Lung (tissue), 11 donors: ENCODE measurements at regions not wholly inside any gene's neighbourhood (a gene's known extent, or its start where the extent isn't known, plus 50 kb on each side); places are given as distances from the start of the nearest gene placed in this dataset.

Experiments used
- ATAC-seq: fragments of 200-7000 bp; cut with Tn5 transposase; one replicate; pipeline ENCODE4 v1.9.1; 2020; ENCODE audit warnings: moderate number of reproducible peaks; ENCODE audit not compliant: insufficient read depth, low FRiP score
- DNase-seq, 3 donors: peaks; one replicate each; pipeline ENCODE4 v3.0.0-alpha.2; 2013 to 2017
- H3K27ac ChIP-seq, 2 donors: one replicate each; pipeline ENCODE4 v1.5.1; 2013; ENCODE audit warnings: mild to moderate bottlenecking in 2 of 2, moderate library complexity in 2 of 2, control low read depth in 1 of 2, inconsistent platforms in 1 of 2, low read depth in 1 of 2, low read length in 1 of 2
- H3K27me3 ChIP-seq, 3 donors: one replicate each; pipeline ENCODE4 v1.5.1; 2013; ENCODE audit warnings: low read length in 2 of 3; ENCODE audit not compliant: control insufficient read depth in 3 of 3, insufficient read depth in 3 of 3
- H3K36me3 ChIP-seq, 4 donors: one replicate each; pipeline ENCODE4 v1.5.1; 2013; ENCODE audit warnings: low read length in 4 of 4, mild to moderate bottlenecking in 1 of 4, moderate library complexity in 1 of 4; ENCODE audit not compliant: control insufficient read depth in 4 of 4, insufficient read depth in 4 of 4
- H3K4me1 ChIP-seq, 5 donors: one replicate each; pipeline ENCODE4 v1.5.1; 2013; ENCODE audit warnings: low read length in 5 of 5, mild to moderate bottlenecking in 2 of 5, moderate library complexity in 1 of 5; ENCODE audit not compliant: control insufficient read depth in 5 of 5, insufficient read depth in 5 of 5
- H3K4me3 ChIP-seq: one replicate; pipeline ENCODE4 v1.5.1; 2013; ENCODE audit warnings: mild to moderate bottlenecking, control low read depth, moderate library complexity
- H3K9ac ChIP-seq, 2 donors: one replicate each; pipeline ENCODE4 v1.5.1; 2013; ENCODE audit warnings: low read length in 2 of 2, control low read depth in 1 of 2; ENCODE audit not compliant: insufficient read depth in 1 of 2
- H3K9me3 ChIP-seq, 4 donors: one replicate each; pipeline ENCODE4 v1.5.1; 2013; ENCODE audit warnings: low read length in 3 of 4, mild to moderate bottlenecking in 1 of 4, moderate library complexity in 1 of 4; ENCODE audit not compliant: control insufficient read depth in 4 of 4, insufficient read depth in 3 of 4
- WGBS, 2 donors: extraction: QIAGEN DNeasy Blood & Tissue Kit; methylation state at CpG; one replicate each; pipeline ENCODE4 v1.1.7; 2013; 5-methylcytosine and 5-hydroxymethylcytosine counted together
- TF ChIP-seq, protein P1 (sequence below): IDR thresholded peaks from 2 replicates; pipeline ENCODE4 v1.5.1; 2012; ENCODE audit warnings: mild to moderate bottlenecking; ENCODE audit errors: control extremely low read depth, extremely low read depth
- donor health status: control.
- donor health status: control.
- donor health status: Bipolar disorder and iron deficiency.
- donor health status: healthy.
- donor health status: DM: yes; HTN: yes; CAD: no.

DNA sequence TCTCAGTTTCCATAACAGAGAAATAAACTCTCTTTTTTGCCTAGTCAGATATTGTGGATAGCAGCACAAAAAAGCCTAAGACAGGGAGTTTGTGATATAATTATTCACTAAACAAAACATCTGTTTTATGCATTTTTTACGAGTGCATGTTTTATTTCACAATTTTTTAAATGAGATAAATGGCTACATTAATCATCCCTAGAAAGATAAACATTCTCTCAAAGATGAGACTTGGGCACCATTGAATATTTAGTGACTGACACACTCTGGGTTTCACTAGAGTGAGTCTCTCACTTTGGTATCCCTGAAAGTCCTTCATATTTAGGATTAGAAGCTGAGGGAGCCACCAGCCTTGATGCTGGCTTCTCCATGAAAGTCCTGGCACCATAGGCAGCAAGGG lies 74.3 kb upstream of the LRCH1 start:
- Histone ChIP-seq H3K27me3 (no peaks in the 10 kb centered on the region), H3K4me1 (no peaks in the 10 kb centered on the region), H3K36me3 (no peaks in the 10 kb centered on the region), H3K27ac (no peak overlapping the region), H3K9me3 (peaks cover 0 to 7% (median 1%) of the 10 kb centered on the region in 4 donors), H3K4me3 (no peak overlapping the region), H3K9ac (no peak overlapping the region)
- WGBS, 2 donors: 58 to 75% methylated on average over 1 of the region's 1 CpG
- TF ChIP-seq, protein P1, sequence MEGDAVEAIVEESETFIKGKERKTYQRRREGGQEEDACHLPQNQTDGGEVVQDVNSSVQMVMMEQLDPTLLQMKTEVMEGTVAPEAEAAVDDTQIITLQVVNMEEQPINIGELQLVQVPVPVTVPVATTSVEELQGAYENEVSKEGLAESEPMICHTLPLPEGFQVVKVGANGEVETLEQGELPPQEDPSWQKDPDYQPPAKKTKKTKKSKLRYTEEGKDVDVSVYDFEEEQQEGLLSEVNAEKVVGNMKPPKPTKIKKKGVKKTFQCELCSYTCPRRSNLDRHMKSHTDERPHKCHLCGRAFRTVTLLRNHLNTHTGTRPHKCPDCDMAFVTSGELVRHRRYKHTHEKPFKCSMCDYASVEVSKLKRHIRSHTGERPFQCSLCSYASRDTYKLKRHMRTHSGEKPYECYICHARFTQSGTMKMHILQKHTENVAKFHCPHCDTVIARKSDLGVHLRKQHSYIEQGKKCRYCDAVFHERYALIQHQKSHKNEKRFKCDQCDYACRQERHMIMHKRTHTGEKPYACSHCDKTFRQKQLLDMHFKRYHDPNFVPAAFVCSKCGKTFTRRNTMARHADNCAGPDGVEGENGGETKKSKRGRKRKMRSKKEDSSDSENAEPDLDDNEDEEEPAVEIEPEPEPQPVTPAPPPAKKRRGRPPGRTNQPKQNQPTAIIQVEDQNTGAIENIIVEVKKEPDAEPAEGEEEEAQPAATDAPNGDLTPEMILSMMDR: no peak
- ATAC-seq: no peak
- no peak for DNase-seq

DNA sequence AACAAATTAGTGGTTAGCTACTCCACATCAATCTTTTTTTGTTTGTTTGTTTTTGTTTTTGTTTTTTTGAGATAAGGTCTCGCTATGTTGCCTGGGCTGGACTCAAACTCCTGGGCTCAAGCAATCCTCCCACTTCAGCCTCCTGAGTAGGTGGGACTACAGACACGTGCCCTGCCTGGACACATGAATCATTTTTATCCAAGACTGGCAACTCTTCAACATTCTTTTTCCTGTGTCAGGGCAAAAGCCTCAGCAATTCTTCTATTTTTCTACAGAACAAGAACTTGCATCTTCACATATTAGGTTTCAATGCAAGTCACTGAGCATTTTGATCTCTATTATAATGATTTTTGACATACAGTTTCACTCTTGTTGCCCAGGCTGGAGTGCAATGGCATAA lies 76.8 kb upstream of the LRCH1 start:
- 62 to 82% methylated on average over 2 of the region's 2 CpGs for WGBS, 2 donors
- no peak overlapping the region for H3K27ac ChIP-seq
- H3K4me1 ChIP-seq: no peaks in the 10 kb centered on the region
- no peaks in the 10 kb centered on the region for H3K27me3 ChIP-seq
- DNase-seq: no peak
- no peak overlapping the region for H3K4me3 ChIP-seq
- no peak for ATAC-seq
- TF ChIP-seq, protein P1: no peak
- peaks cover 0 to 2% (median 0%) of the 10 kb centered on the region in 4 donors for H3K9me3 ChIP-seq
- H3K9ac ChIP-seq: no peak overlapping the region
- H3K36me3 ChIP-seq: no peaks in the 10 kb centered on the region

DNA sequence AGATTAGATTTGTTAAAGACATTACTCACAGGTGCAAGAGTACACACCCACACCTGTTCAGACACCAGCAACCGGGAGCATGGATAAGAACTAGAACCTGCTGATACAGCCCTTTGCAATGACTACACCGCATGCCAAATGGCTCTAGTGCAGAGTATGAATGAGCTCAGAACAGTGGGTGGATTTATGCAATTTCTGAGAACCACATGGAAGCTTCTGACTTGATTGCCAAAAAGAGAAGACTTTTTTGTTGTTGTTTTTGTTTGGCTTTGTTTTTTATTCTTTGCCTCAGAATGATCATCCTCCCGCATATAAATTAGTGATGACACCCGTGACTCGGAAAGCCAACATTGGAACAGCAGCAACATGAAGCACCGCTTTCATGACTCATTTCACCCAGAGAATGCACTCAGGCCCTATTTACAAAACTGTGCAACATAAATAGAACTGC lies 77.4 kb upstream of the LRCH1 start:
- Histone ChIP-seq H3K36me3 (no peaks in the 10 kb centered on the region), H3K27ac (no peak overlapping the region), H3K4me3 (no peak overlapping the region), H3K9ac (no peak overlapping the region), H3K9me3 (peaks cover 0 to 2% (median 0%) of the 10 kb centered on the region in 4 donors), H3K4me1 (no peaks in the 10 kb centered on the region), H3K27me3 (no peaks in the 10 kb centered on the region)
- ATAC-seq (no peak), DNase-seq (no peak)
- TF ChIP-seq, protein P1: no peak
- WGBS, 2 donors: 80 to 93% methylated on average over 6 of the region's 6 CpGs

DNA sequence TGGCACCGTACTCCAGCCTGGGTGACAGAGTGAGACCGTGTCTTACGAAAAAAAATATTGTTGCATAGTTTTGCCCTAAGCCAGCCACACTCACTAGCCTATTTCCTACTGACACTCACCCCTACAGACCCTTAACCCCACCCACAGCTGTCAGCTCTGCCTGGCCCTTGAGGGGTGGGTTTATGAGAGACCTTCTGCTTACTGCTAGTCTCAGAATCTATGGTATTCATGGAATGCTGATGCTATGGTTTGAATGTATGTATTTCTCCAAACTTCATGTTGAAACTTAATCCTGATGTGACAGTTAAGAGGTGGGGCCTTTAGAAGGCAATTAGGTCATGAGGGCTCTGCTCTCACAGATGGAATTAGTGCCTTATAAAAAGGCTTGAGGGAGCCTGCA lies 79.2 kb upstream of the LRCH1 start:
- no peak overlapping the region for H3K4me3 ChIP-seq
- TF ChIP-seq, protein P1: no peak
- H3K9ac ChIP-seq: no peak overlapping the region
- 86 to 90% methylated on average over 3 of the region's 3 CpGs for WGBS, 2 donors
- H3K4me1 ChIP-seq: peaks cover 0 to 6% (median 0%) of the 10 kb centered on the region in 5 donors
- DNase-seq (no peak), ATAC-seq (no peak)
- H3K27me3 ChIP-seq: no peaks in the 10 kb centered on the region
- no peaks in the 10 kb centered on the region for H3K36me3 ChIP-seq
- H3K9me3 ChIP-seq: peaks cover 0 to under 1% (median 0%) of the 10 kb centered on the region in 4 donors
- H3K27ac ChIP-seq: no peak overlapping the region
